Upper lobe of left lung (tissue), 6 donors: ENCODE measurements at regions not wholly inside any gene's neighbourhood (a gene's known extent, or its start where the extent isn't known, plus 50 kb on each side); places are given as distances from the start of the nearest gene placed in this dataset.

Experiments
- ATAC-seq, 2 donors: fragments of 200-7000 bp; cut with Tn5 transposase; one replicate each; pipeline ENCODE4 v1.9.1; 2022; ENCODE audit warnings: mild to moderate bottlenecking in 2 of 2, moderate library complexity in 2 of 2; ENCODE audit not compliant: low FRiP score in 2 of 2
- DNase-seq, 2 donors: peaks; one replicate each; pipeline ENCODE4 v3.0.0-alpha.2; 2019 to 2020
- H3K27ac ChIP-seq, 4 donors: fragments of 200-600 bp; sonication (generic); one replicate each; pipeline ENCODE4 v1.5.1; 2016 to 2019
- H3K27me3 ChIP-seq, 4 donors: fragments of 200-600 bp; sonication (generic); one replicate each; pipeline ENCODE4 v1.5.1; 2017 to 2019
- H3K36me3 ChIP-seq, 4 donors: fragments of 200-600 bp; sonication (generic); one replicate each; pipeline ENCODE4 v1.5.1; 2016 to 2019
- H3K4me1 ChIP-seq, 4 donors: fragments of 200-600 bp; sonication (generic); one replicate each; pipeline ENCODE4 v1.5.1; 2018 to 2019
- H3K4me3 ChIP-seq, 4 donors: fragments of 200-600 bp; sonication (generic); one replicate each; pipeline ENCODE4 v1.5.1; 2017 to 2019; ENCODE audit warnings: mild to moderate bottlenecking in 2 of 4, moderate library complexity in 1 of 4
- H3K9me3 ChIP-seq, 4 donors: fragments of 200-600 bp; sonication (generic); one replicate each; pipeline ENCODE4 v1.5.1; 2018 to 2019
- CTCF ChIP-seq, 6 experiments: fragments of 450-650 bp in 4 of 6; fragments of 200-600 bp in 2 of 6; sonication (generic) in 2 of 6; IDR thresholded peaks; one replicate each; pipeline ENCODE4 v1.5.1; 2016 to 2019; ENCODE audit warnings: antibody characterized with exemption in 6 of 6
- EP300 ChIP-seq, 4 donors: sonication (generic); formaldehyde crosslinking; IDR thresholded peaks; one replicate each; pipeline ENCODE4 v1.5.1; 2017; ENCODE audit warnings: antibody characterized with exemption in 4 of 4, control low read depth in 2 of 4
- POLR2A ChIP-seq, 4 donors: fragments of 450-650 bp; IDR thresholded peaks; one replicate each; pipeline ENCODE4 v1.5.1; 2016 to 2017; ENCODE audit warnings: antibody characterized with exemption in 4 of 4, mild to moderate bottlenecking in 2 of 4
- POLR2AphosphoS5 ChIP-seq, 2 donors: sonication (generic); formaldehyde crosslinking; IDR thresholded peaks; one replicate each; pipeline ENCODE4 v1.5.1; 2017; ENCODE audit warnings: antibody characterized with exemption in 2 of 2
- WGBS, 2 donors: methylation state at CpG; one replicate each; pipeline ENCODE4 v1.1.5; 2017 to 2018; 5-methylcytosine and 5-hydroxymethylcytosine counted together
- donor health status: DM: no; HTN: no; CAD: no; lungs with moderate emphysema.
- donor health status: DM: no; HTN: yes; CAD: no; lungs with severe emphysema.

GRCh38 chr1:4164965-4165364 is 264.9 kb upstream of the C1orf174 start:
- DNase-seq (no peak), ATAC-seq (no peak)
- H3K27me3 ChIP-seq = no peaks in the 10 kb centered on the region

GRCh38 chr1:4165686-4166300 is 265.7 kb upstream of the C1orf174 start:
- Histone ChIP-seq H3K36me3 (no peaks in the 10 kb centered on the region), H3K27ac (no peak overlapping the region), H3K4me3 (no peak overlapping the region), H3K27me3 (no peaks in the 10 kb centered on the region), H3K4me1 (no peaks in the 10 kb centered on the region), H3K9me3 (no peaks in the 10 kb centered on the region)
- DNase-seq = no peak
- ATAC-seq = no peak
- no peak for TF ChIP-seq CTCF (IDR thresholded peaks at IDR 0.05)
- TF ChIP-seq POLR2A (IDR thresholded peaks at IDR 0.05) = no peak
- TF ChIP-seq EP300 (IDR thresholded peaks at IDR 0.05) = no peak
- no peak for TF ChIP-seq POLR2AphosphoS5 (IDR thresholded peaks at IDR 0.05)
- 44 to 57% methylated on average over 15 to 16 of the region's 16 CpGs for WGBS, 2 donors

More at GRCh38 chr1:4164965-4165364, 264.9 kb upstream of the C1orf174 start:
- H3K9me3 ChIP-seq = no peaks in the 10 kb centered on the region
- 65 to 70% methylated on average over 4 of the region's 4 CpGs for WGBS, 2 donors
- TF ChIP-seq EP300 (IDR thresholded peaks at IDR 0.05) (no peak), POLR2A (IDR thresholded peaks at IDR 0.05) (no peak), CTCF (IDR thresholded peaks at IDR 0.05) (no peak), POLR2AphosphoS5 (IDR thresholded peaks at IDR 0.05) (no peak)
- no peaks in the 10 kb centered on the region for H3K4me1 ChIP-seq
- H3K36me3 ChIP-seq = no peaks in the 10 kb centered on the region
- H3K27ac ChIP-seq = no peak overlapping the region
- no peak overlapping the region for H3K4me3 ChIP-seq

- H3K9me3 ChIP-seq = no peaks in the 10 kb centered on the region
- H3K27me3 ChIP-seq = no peaks in the 10 kb centered on the region
- DNase-seq (no peak), ATAC-seq (no peak)
- H3K4me3 ChIP-seq = no peak overlapping the region
- H3K4me1 ChIP-seq = no peaks in the 10 kb centered on the region
- H3K27ac ChIP-seq = no peak overlapping the region
- H3K36me3 ChIP-seq = no peaks in the 10 kb centered on the region
- TF ChIP-seq POLR2AphosphoS5 (IDR thresholded peaks at IDR 0.05) = no peak
- no peak for TF ChIP-seq POLR2A (IDR thresholded peaks at IDR 0.05)
- TF ChIP-seq CTCF (IDR thresholded peaks at IDR 0.05) = no peak
- TF ChIP-seq EP300 (IDR thresholded peaks at IDR 0.05) = no peak
- 27 to 39% methylated on average over 5 of the region's 5 CpGs for WGBS, 2 donors
Observed at GRCh38 chr1:4166713-4167112, 266.6 kb upstream of the C1orf174 start.

- DNase-seq (no peak), ATAC-seq (no peak)
- H3K4me3 ChIP-seq = no peak overlapping the region
- no peaks in the 10 kb centered on the region for H3K27me3 ChIP-seq
- WGBS, 2 donors = 75 to 90% methylated on average over 5 to 6 of the region's 6 CpGs
- no peak overlapping the region for H3K27ac ChIP-seq
- H3K4me1 ChIP-seq = no peaks in the 10 kb centered on the region
- no peaks in the 10 kb centered on the region for H3K9me3 ChIP-seq
- TF ChIP-seq EP300 (IDR thresholded peaks at IDR 0.05) (no peak), POLR2A (IDR thresholded peaks at IDR 0.05) (no peak), POLR2AphosphoS5 (IDR thresholded peaks at IDR 0.05) (no peak), CTCF (IDR thresholded peaks at IDR 0.05) (no peak)
- no peaks in the 10 kb centered on the region for H3K36me3 ChIP-seq
Observed at GRCh38 chr1:4169991-4170390, 269.9 kb upstream of the C1orf174 start.
